GM19025 (cell line): ENCODE measurements at regions not wholly inside any gene's neighbourhood (a gene's known extent, or its start where the extent isn't known, plus 50 kb on each side); places are given as distances from the start of the nearest gene placed in this dataset.
"Not testable (repeated sequence)": the region's sequence is repeated elsewhere in the genome, so short reads cannot be mapped to it uniquely, and the experiment has no call there.

Experiments
- ATAC-seq: cut with Tn5 transposase; IDR thresholded peaks from one replicate; pipeline ENCODE4 v1.9.1; 2021; ENCODE audit warnings: mild to moderate bottlenecking, low read depth, moderate library complexity; ENCODE audit not compliant: unreplicated experiment

DNA sequence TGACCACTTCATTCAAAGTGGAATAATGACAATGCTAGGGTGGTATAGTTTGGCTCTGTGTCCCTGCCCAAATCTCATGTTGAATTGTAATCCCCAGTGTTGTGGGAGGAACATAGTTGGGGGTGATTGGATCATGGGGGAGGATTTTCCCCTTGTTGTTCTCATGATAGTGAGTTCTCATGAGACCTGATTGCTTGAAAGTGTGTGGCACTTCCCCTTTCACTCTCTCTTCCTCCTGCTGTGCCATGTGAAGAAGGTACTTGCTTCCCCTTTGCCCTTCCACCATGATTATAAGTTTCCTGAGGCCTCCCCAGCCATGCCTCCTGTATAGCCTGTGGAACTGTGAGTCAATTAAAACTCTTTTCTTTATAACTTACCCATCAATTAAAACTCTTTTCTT is 348.3 kb upstream of the CD180 start:
- not testable (repeated sequence) for ATAC-seq

GRCh38 chr5:67543720-67544270 is 347.2 kb upstream of the CD180 start:
- ATAC-seq: no peak

DNA sequence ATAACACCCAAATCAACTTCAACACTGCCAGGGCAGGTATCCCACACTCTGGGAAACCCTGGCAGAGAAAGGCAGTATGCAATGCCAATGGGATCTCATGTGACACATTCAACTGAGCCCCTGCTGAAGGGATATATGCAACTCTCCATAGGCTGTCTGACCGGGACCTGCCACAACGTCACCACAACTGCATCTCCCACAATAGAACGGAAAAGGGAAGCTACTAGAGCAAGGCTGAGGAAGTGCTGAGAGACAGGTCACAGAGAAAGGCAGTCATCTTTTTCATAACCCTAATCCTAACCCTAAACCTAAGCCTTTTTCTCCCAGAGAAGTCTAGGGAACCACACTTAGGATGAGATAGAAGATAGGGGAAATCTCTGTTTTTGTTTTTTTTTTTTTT is 345.9 kb upstream of the CD180 start:
- ATAC-seq: no peak

GRCh38 chr5:67541875-67542274 is 345.3 kb upstream of the CD180 start:
- ATAC-seq: no peak

GRCh38 chr5:67538855-67539506 is 342.4 kb upstream of the CD180 start:
- no peak for ATAC-seq

GRCh38 chr5:67537439-67538148 is 341.0 kb upstream of the CD180 start:
- no peak for ATAC-seq

DNA sequence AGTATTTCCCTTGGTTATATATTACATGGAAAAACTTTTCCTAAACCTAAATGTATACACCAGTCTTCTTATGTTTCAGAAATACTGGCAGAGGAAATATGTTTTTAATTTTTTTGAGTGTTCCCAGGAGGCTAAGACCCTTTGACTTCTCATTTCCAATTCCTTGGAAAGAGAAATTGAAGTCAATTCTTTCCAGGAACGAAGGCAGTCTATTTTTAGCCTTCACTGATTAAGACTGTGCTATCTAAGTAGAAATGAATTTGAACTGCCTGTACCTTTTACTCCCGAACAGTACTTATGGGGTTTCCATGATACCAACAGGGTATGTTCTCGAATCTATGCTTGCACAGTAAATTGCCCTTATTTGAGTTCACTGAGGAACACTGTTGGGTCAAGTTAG is 340.3 kb upstream of the CD180 start:
- no peak for ATAC-seq

GRCh38 chr5:67530609-67531255 is 334.1 kb upstream of the CD180 start:
- no peak for ATAC-seq

DNA sequence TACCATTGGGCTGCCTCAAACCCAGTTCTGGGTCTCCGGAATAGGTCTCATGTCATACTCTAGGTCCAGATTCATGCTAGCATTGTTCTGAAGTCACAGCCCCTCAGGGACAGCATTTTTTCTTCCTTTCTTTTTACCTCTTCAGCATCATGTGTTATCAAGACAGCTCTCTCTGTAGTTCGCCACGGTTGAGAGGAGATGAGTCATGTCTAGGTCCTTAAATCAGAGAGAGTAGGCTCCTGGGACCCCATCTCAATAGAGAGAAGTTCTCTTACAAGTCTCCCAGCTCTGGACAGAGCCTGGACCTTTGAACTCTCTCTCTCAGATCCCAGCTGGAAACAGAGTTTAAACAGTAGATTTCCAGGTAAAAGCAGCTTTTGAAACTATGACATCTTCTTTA is 332.4 kb upstream of the CD180 start:
- no peak for ATAC-seq

DNA sequence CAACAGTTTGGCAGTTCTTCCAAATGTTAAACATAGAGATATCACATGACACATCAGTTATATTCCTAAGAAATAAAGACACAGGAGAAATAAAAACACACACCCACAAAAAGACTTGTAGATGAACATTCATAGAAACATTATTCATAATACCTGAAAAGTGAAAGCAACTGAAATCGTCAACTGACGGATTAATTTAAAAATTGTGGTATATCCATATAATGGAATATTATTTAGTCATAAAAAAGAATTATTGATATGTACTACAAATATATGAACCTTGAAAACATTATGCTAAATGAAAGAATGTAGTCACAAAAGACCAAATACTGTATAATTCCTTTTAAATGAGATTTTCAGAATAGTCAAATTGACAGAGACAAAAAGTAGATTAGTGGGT is 330.2 kb upstream of the CD180 start:
- ATAC-seq: no peak

DNA sequence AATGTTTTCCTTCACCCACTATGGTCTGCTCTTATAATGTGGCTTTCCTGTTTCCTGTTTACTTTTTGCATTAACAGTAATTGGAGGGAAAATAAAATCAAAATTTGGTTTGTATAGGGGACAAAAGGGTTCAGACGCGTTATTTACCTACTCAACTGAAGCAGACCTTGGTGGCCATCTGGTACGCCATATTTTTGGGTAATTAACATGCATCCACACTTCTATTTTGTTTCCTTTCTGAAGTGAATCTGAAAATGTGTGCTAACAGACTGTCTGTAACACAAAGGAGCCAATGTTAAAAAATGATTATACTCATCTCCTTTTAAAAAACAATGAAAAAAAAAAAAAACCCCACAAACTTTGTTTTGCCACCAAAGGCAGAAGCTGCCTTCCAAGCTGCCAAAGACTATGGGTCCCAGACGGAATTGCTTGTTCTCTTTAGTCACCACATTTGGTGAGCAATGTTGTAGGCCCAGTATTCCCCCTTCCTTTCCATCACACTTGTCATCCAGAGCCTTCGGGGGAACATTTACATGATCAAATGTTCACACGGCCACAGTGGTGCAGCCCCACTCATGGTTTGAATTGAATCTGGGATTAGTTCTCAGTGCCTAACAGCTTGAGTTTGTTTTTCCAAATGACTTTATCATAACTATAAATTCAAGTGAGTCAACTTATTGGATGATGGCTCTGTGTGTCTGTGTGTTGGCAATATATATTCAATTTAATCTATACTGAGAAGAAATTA is 323.7 kb upstream of the CD180 start:
- ATAC-seq: no peak

GRCh38 chr5:67518227-67518626 is 321.6 kb upstream of the CD180 start:
- ATAC-seq: no peak

DNA sequence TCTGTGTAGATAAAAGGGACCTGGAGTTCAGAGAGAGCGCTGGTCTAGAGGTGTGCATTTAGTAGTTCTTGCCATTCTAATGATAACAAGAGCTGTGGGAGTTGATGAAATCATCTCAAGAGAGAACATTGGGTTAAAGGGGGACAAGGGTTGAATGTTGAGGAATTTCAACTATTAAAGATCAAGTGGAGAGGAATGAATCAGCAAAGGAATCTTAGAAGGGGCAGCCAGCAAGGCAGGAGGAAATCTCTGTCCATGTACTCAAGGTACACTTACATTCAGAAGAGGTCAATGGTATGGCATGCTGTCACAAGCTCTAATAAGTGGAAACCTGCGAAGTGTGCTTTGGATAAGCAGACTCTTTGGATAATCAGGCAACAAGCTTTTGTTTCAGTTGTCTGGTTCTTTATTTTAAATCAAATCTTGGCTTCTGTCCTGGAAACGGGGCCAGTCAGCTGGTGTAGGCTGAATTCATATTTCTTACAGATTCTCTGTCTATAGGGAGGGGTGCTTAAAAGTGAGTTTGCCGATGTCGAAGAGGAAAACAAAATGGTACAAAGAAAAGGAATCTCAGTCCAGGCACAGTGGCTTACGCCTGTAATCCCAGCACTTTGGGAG is 320.5 kb upstream of the CD180 start:
- no peak for ATAC-seq

GRCh38 chr5:67515762-67516161 is 319.2 kb upstream of the CD180 start:
- ATAC-seq: no peak

DNA sequence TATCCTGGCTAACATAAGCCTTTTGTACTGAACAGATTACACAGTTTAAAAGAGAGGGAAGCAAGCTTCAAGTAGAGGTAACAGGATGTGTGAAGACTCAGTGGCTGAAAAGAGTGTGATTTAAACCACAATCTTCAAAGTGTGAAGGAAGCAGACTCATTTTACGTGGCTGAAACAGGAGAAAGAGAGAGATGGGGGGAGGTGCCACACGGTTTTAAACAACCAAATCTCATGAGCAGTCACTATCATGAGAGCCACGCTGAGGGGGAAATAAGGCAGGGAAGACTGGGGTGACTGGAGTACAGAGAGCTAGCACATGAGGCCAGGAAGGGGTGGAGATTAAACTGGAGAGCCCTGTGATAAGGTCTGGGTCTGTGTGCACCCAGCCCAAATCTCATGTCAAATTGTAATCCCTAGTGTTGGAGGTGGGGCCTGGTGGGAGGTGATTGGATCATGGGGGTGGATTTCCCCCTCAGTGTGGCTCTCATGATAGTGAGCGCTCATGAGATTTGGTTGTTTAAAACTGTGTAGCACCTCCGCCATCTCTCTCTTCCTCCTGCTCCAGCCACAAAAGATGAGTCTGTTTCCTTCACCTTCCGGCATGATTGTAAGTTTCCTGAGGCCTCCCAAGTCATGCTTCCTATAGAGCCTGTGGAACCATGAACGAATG is 318.6 kb upstream of the CD180 start:
- no peak for ATAC-seq

DNA sequence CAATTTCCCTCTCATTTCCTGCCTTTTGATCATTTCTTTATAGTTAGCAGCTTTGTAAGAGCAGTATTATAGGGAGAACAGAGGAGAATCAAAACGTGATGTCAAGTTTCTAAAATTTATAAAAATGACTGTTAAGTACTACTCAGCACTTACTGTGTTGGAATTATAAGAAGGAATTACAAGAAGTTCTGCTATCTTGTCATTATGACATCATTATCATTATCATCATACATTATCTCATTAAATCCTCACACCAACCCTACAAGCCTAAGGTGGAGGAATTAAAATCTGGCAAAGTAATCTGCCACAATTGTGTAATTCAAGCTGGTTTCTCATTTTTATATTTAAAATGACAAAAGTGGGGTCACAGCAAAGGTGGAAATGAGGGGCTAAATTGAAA is 316.2 kb upstream of the CD180 start:
- no peak for ATAC-seq

GRCh38 chr5:67511911-67512310 is 315.3 kb upstream of the CD180 start:
- ATAC-seq: no peak

DNA sequence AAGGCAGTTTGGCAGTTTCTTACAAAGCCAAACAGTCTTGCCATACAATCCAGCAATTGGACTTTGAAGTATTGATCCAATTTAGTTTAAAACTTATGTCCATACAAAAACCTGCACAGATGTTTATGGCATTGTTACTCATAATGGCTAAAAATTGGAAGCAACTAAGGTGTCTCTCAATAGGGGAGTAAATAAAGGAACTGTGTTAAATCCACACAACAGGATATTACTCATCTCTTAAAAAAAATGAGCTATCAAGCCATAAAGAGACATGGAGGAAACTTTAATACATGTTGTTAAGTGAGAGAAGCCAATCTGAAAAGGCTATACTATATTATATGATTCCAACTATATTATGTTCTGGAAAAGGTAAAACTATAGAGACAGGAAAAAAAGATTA is 313.6 kb upstream of the CD180 start:
- ATAC-seq: no peak

- no peak for ATAC-seq
These were observed 313.0 kb upstream of the CD180 start for GRCh38 chr5:67509402-67510186.
